H1 (cell line): ENCODE measurements at regions not wholly inside any gene's neighbourhood (a gene's known extent, or its start where the extent isn't known, plus 50 kb on each side); places are given as distances from the start of the nearest gene placed in this dataset.

Experiments used
- CTCF ChIA-PET: fragments of 300-600 bp; sonication (Branson Sonifier 250); formaldehyde crosslinking; loops from one replicate; lab custom pipeline; 2021; ENCODE audit not compliant: partially characterized antibody; lab: Charles Lee
- POLR2A ChIA-PET: fragments of 300-600 bp; sonication (Branson Sonifier 250); formaldehyde crosslinking; loops from one replicate; lab custom pipeline; 2021; ENCODE audit warnings: inconsistent platforms; ENCODE audit not compliant: partially characterized antibody; lab: Charles Lee
- DNase-seq, 2 experiments: peaks; one replicate each; pipeline versions ENCODE4 v3.0.0 to v3.0.0-alpha.2; 2010 to 2022; ENCODE audit warnings: low spot score in 2 of 2, low read depth in 1 of 2, mixed read lengths in 1 of 2
- FAIRE-seq: peaks from 2 replicates; lab custom pipeline; 2011; peaks lifted over from hg19 to GRCh38; lab: Jason Lieb, UNC
- H2AFZ ChIP-seq: 2 replicates; pipeline ENCODE4 v1.8.1; 2012; ENCODE audit warnings: low read length, inconsistent platforms
- H2AK5ac ChIP-seq: 2 replicates; pipeline ENCODE4 v1.6.1; 2013; ENCODE audit warnings: low read depth, low read length
- H2BK120ac ChIP-seq: replicated peaks from 2 replicates; pipeline ENCODE3; 2013; ENCODE audit warnings: low read depth, low read length, inconsistent platforms
- H2BK12ac ChIP-seq: 2 replicates; pipeline ENCODE4 v1.6.1; 2013; ENCODE audit warnings: low read depth, low read length
- H2BK15ac ChIP-seq: 2 replicates; pipeline ENCODE4 v1.6.1; 2013; ENCODE audit warnings: low read length
- H2BK20ac ChIP-seq: 2 replicates; pipeline ENCODE4 v1.6.1; 2013; ENCODE audit warnings: low read length
- H2BK5ac ChIP-seq: 2 replicates; pipeline ENCODE4 v1.6.1; 2013; ENCODE audit warnings: low read depth, low read length
- H3K14ac ChIP-seq: 2 replicates; pipeline ENCODE4 v1.6.1; 2013; ENCODE audit warnings: inconsistent platforms; ENCODE audit not compliant: insufficient read length
- H3K18ac ChIP-seq: 2 replicates; pipeline ENCODE4 v1.6.1; 2013; ENCODE audit warnings: low read length; ENCODE audit errors: extremely low read depth
- H3K23ac ChIP-seq: 2 replicates; pipeline ENCODE4 v1.6.1; 2013; ENCODE audit warnings: inconsistent platforms; ENCODE audit not compliant: insufficient read length
- H3K23me2 ChIP-seq: 2 replicates; pipeline ENCODE4 v1.6.1; 2013; ENCODE audit warnings: low read depth, low read length
- H3K27ac ChIP-seq: 2 replicates; pipeline ENCODE4 v1.6.1; 2011; ENCODE audit warnings: low read depth, low read length, inconsistent platforms
- H3K27me3 ChIP-seq, 4 experiments: replicated peaks in 1 of 4; 1 replicate in 1 of 4; 2 replicates in 3 of 4; pipeline versions ENCODE4 v1.6.1 to v1.8.1; 2011 to 2013; ENCODE audit warnings: low read length in 3 of 4, mild to moderate bottlenecking in 3 of 4, inconsistent platforms in 2 of 4, mixed read lengths in 2 of 4, moderate library complexity in 1 of 4; ENCODE audit not compliant: control insufficient read depth in 3 of 4, insufficient read depth in 3 of 4; ENCODE audit errors: extremely low read depth in 1 of 4
- H3K36me3 ChIP-seq, 4 experiments: 2 replicates each; pipeline versions ENCODE4 v1.6.1 to v1.8.1; 2011 to 2013; ENCODE audit warnings: mild to moderate bottlenecking in 4 of 4, low read length in 3 of 4, moderate library complexity in 2 of 4, control low read depth in 1 of 4, inconsistent platforms in 1 of 4; ENCODE audit not compliant: insufficient read depth in 4 of 4, control insufficient read depth in 2 of 4
- H3K4ac ChIP-seq: replicated peaks from 2 replicates; pipeline ENCODE3; 2013; ENCODE audit warnings: low read length, low read depth, mixed read lengths, inconsistent platforms; ENCODE audit not compliant: insufficient read length
- H3K4me1 ChIP-seq, 4 experiments: replicated peaks in 1 of 4; 1 replicate in 1 of 4; 2 replicates in 3 of 4; pipeline versions ENCODE4 v1.6.1 to v1.8.1; 2011 to 2013; ENCODE audit warnings: low read length in 3 of 4, inconsistent platforms in 2 of 4, mixed read lengths in 1 of 4; ENCODE audit not compliant: insufficient read depth in 4 of 4, control insufficient read depth in 3 of 4
- H3K4me2 ChIP-seq, 2 experiments: 2 replicates each; pipeline versions ENCODE4 v1.6.1 to v1.8.1; 2011 to 2013; ENCODE audit warnings: low read depth in 2 of 2, low read length in 2 of 2, control low read depth in 1 of 2, inconsistent platforms in 1 of 2, mild to moderate bottlenecking in 1 of 2; ENCODE audit not compliant: insufficient read depth in 1 of 2
- H3K4me3 ChIP-seq, 4 experiments: fragments of 200-600, 300-600 bp in 1 of 4; sonication (generic), shearing (Covaris generic), sonication (Bioruptor Twin) in 1 of 4; 2 replicates each; pipeline versions ENCODE4 v1.5.1 to v1.8.1; 2011 to 2016; ENCODE audit warnings: low read length in 4 of 4, low read depth in 3 of 4, control low read depth in 2 of 4, inconsistent platforms in 2 of 4, mild to moderate bottlenecking in 2 of 4, mixed read lengths in 1 of 4, moderate library complexity in 1 of 4; ENCODE audit not compliant: insufficient read depth in 2 of 4; ENCODE audit errors: extremely low read depth in 1 of 4
- H3K56ac ChIP-seq: replicated peaks from 2 replicates; pipeline ENCODE3; 2013; ENCODE audit warnings: low read depth, mild to moderate bottlenecking, mixed read lengths, low read length, inconsistent platforms; ENCODE audit not compliant: insufficient read length
- H3K79me1 ChIP-seq: 2 replicates; pipeline ENCODE4 v1.6.1; 2013; ENCODE audit warnings: low read depth, low read length, control low read depth
- H3K79me2 ChIP-seq, 2 experiments: 2 replicates each; pipeline versions ENCODE4 v1.6.1 to v1.8.1; 2012 to 2013; ENCODE audit warnings: low read length in 2 of 2, mild to moderate bottlenecking in 2 of 2, inconsistent platforms in 1 of 2; ENCODE audit not compliant: insufficient read depth in 2 of 2, control insufficient read depth in 1 of 2
- H3K9ac ChIP-seq, 4 experiments: replicated peaks in 1 of 4; 1 replicate in 1 of 4; 2 replicates in 3 of 4; pipeline versions ENCODE4 v1.6.1 to v1.8.1; 2011 to 2013; ENCODE audit warnings: low read depth in 3 of 4, low read length in 3 of 4, control low read depth in 2 of 4, mild to moderate bottlenecking in 2 of 4, moderate library complexity in 2 of 4, inconsistent platforms in 1 of 4; ENCODE audit errors: extremely low read depth in 1 of 4
- H3K9me3 ChIP-seq, 2 experiments: 2 replicates each; pipeline versions ENCODE4 v1.6.1 to v1.8.1; 2012 to 2013; ENCODE audit warnings: mild to moderate bottlenecking in 2 of 2, moderate library complexity in 2 of 2, control low read depth in 1 of 2, inconsistent platforms in 1 of 2, low read depth in 1 of 2, low read length in 1 of 2, mixed read lengths in 1 of 2; ENCODE audit not compliant: insufficient read depth in 2 of 2
- H4K20me1 ChIP-seq, 2 experiments: replicated peaks in 1 of 2; 2 replicates each; pipeline versions ENCODE3 to v1.8.1; 2011 to 2013; ENCODE audit warnings: inconsistent platforms in 2 of 2, low read length in 2 of 2, mild to moderate bottlenecking in 1 of 2; ENCODE audit not compliant: insufficient read depth in 2 of 2, control insufficient read depth in 1 of 2
- H4K5ac ChIP-seq: 2 replicates; pipeline ENCODE4 v1.6.1; 2013; ENCODE audit warnings: low read length, low read depth, mixed read lengths, inconsistent platforms; ENCODE audit not compliant: insufficient read length
- H4K8ac ChIP-seq: 2 replicates; pipeline ENCODE4 v1.8.0; 2013; ENCODE audit warnings: mild to moderate bottlenecking, moderate library complexity, low read length, inconsistent platforms; ENCODE audit not compliant: insufficient read depth; ENCODE audit errors: extremely low read depth
- H4K91ac ChIP-seq: replicated peaks from 2 replicates; pipeline ENCODE3; 2013; ENCODE audit warnings: low read length, mixed read lengths, inconsistent platforms; ENCODE audit not compliant: insufficient read length
- TEAD4 ChIP-seq: IDR thresholded peaks from 2 replicates; pipeline ENCODE4 v1.6.1; 2012; ENCODE audit warnings: low read depth, low read length, inconsistent platforms, mixed read lengths
- WGBS, 2 experiments: shearing (Covaris generic) in 1 of 2; methylation state at CpG; one replicate each; pipeline versions ENCODE4 v1.1.6 to v1.1.7; 2013 to 2015; ENCODE audit warnings: low lambda C conversion rate in 2 of 2, mixed read lengths in 2 of 2, inconsistent platforms in 1 of 2, low coverage in 1 of 2, missing lambda C conversion rate in 1 of 2; ENCODE audit not compliant: insufficient replicate concordance in 2 of 2, insufficient coverage in 1 of 2, insufficient read length in 1 of 2; ENCODE audit errors: extremely low coverage in 1 of 2, missing lambda C conversion rate in 1 of 2; 5-methylcytosine and 5-hydroxymethylcytosine counted together

- CTCF ChIA-PET, result interaction anchor here (1.0 to 1.1 kb wide), 2 partner anchors 12 to 333 kb away, joined by 3 read pairs; no protein-coding TSS in a partner anchor
- 0 out of 2 replicates have a peak, but pooled peaks have one; percentile 39 for TF ChIP-seq TEAD4
These were observed 312.6 kb downstream of the DRD1 start for GRCh38 chr5:175131432-175131831.

More at GRCh38 chr5:175131432-175131831, 312.6 kb downstream of the DRD1 start:
- Histone ChIP-seq H3K4me3 (peak overlapping the region in 2 of 4 experiments; percentile 23 to 40; a peak in 3 of 8 replicates), H2BK120ac (no peak overlapping the region), H3K23me2 (no peaks in the 10 kb centered on the region), H2BK15ac (no peak overlapping the region), H3K4me2 (peak overlapping the region; percentile 42 to 60), H2BK5ac (no peak overlapping the region), H3K23ac (no peak overlapping the region), H2AK5ac (no peak overlapping the region), H3K27ac (no peak overlapping the region), H3K9ac (no peak overlapping the region; a peak in 2 of 7 replicates), H4K20me1 (no peaks in the 10 kb centered on the region), H2BK20ac (no peak overlapping the region), H3K18ac (no peak overlapping the region; the same call in 1 of the 2 replicates), H4K5ac (no peak overlapping the region), H4K91ac (no peak overlapping the region), H3K27me3 (no peaks in the 10 kb centered on the region), H2AFZ (0 out of 2 replicates have a peak overlapping the region, but pooled peaks have one; percentile 6), H3K9me3 (no peaks in the 10 kb centered on the region; a peak in 1 of 4 replicates), H3K56ac (no peak overlapping the region), H3K14ac (no peak overlapping the region), H2BK12ac (peak overlapping the region; percentile 29; the same call in 1 of the 2 replicates), H3K36me3 (no peaks in the 10 kb centered on the region), H3K79me2 (no peaks in the 10 kb centered on the region), H3K4ac (no peak overlapping the region), H3K79me1 (no peaks in the 10 kb centered on the region), H4K8ac (no peak overlapping the region; the same call in 1 of the 2 replicates), H3K4me1 (peaks cover 0 to 5% (median 3%) of the 10 kb centered on the region in 4 experiments; a peak in 2 of 7 replicates)
- DNase-seq, result peak; percentile 33 to 54
- POLR2A ChIA-PET, result interaction anchor here (0.9 to 1.1 kb wide), 2 partner anchors 10 to 13 kb away, joined by 3 read pairs; no protein-coding TSS in a partner anchor
- 7% methylated on average over 8 of the region's 8 CpGs; no CpG with 5 or more reads in 1 of the 2 experiments for WGBS, 2 experiments
- FAIRE-seq, result no peak
